ENCODE measurements at regions not wholly inside any gene's neighbourhood (a gene's known extent, or its start where the extent isn't known, plus 50 kb on each side); places are given as distances from the start of the nearest gene placed in this dataset.
A peak's percentile ranks its signal among the peaks of the same experiment; 100 is the strongest.
"Not testable (repeated sequence)": the region's sequence is repeated elsewhere in the genome, so short reads cannot be mapped to it uniquely, and the experiment has no call there.

DNA sequence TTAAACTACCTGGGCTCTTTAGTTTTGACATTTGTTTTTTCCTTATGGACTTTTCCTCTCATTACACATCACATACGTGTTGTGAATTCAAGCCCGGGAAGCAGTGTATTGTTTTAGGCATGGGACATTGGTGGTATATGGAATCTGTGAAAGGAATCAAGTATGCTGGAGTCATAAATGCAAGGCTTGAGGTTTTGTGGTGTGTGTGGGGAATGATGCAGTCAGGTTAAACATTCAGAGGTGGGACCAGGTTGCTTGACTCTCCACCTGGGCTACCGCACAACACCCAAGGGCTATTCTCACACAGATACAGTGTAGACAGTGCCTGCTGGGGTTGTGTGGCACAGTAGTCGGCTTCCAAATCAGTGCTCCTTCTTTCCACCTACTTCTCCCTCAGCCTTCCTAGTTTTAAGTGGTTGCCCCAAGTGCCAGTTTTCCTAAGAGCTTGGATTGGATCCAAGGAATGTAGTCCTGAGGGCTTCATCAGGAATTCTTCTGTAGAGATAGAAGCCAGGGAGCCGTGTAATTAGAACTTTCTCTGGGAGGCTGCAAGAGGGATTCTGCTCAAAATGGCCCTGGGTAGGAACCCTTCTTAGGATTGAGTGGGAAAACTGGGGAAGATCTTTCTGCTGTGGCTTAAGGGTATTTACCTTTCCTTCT, 243.7 kb downstream of the C12orf75 start:
- H3K27ac ChIP-seq: no peak overlapping the region
- DNase-seq (ENCODE audit: low read depth, low spot score): no peak

DNA sequence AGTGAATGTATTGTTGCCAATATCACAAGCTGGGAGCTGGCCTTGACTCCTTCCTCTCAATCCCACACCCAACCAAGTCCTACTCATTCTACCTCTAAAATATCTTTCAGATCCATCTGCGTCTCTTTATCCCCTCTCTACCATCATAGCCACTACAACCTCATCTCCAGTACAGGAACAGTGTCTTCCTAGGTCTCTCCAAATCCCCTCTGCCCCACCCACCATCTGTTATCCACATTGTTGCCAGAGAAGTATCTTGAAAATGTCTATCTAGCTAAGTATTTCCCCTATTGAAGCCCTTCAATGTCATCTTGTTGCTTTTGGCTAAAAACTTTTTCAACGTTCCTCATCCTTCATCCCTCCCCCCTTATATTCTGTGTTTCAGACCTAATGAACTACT, 244.7 kb downstream of the C12orf75 start:
- no peak for DNase-seq (ENCODE audit: low read depth, low spot score)
- H3K27ac ChIP-seq: no peak overlapping the region

- no peak for DNase-seq (ENCODE audit: low read depth, low spot score)
- no peak overlapping the region for H3K27ac ChIP-seq
Observed at GRCh38 chr12:105576261-105576660, 245.8 kb downstream of the C12orf75 start.

GRCh38 chr12:105580821-105581352, 250.4 kb downstream of the C12orf75 start:
- peak; percentile 36 for DNase-seq (ENCODE audit: low read depth, low spot score)
- H3K27ac ChIP-seq: peak overlapping the region; percentile 22

DNA sequence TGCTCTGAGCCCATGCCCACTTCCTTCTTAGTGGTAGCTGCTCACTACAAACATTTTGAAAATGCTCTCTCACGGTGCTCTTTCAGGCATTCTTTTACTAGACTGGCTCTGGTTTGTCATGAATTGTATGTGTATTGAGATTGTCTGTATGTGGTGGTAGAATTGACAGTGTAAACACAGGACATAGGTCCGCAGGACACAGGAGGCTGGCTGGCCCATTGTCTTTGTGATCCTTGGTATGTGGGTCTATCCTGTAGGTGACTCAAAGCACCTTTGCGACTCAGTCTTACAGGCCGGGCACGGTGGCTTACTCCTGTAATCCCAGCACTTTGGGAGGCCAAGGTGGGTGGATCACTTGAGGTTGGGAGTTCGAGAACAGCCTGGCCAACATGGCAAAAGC, 250.9 kb downstream of the C12orf75 start:
- peak overlapping the region; percentile 22 for H3K27ac ChIP-seq
- no peak for DNase-seq (ENCODE audit: low read depth, low spot score)

DNA sequence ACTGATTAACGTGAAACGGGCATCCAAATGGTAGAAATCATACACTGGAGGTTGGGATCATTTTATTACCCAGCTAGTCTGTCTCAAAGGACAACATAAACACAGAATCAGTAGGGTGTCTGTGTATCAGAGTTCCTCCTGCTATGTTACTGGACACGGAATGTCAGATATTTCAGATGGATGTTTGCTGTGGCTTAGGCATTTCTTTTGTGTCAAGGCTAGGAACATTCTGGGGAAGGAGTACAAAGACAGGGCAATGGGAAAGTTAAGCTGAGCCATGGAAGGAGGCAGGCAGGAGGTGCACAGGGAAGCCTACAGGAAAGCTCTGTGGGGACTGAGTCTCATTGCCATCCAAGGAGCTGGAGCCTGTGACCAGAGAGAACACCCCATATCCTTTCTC, 254.6 kb downstream of the C12orf75 start:
- DNase-seq (ENCODE audit: low read depth, low spot score): no peak
- no peak overlapping the region for H3K27ac ChIP-seq

- H3K27ac ChIP-seq: no peak overlapping the region
- DNase-seq (ENCODE audit: low read depth, low spot score): no peak
Observed at GRCh38 chr12:105587237-105587636, 256.7 kb downstream of the C12orf75 start.

GRCh38 chr12:105588106-105588505, 257.6 kb downstream of the C12orf75 start:
- DNase-seq (ENCODE audit: low read depth, low spot score): no peak
- no peak overlapping the region for H3K27ac ChIP-seq

DNA sequence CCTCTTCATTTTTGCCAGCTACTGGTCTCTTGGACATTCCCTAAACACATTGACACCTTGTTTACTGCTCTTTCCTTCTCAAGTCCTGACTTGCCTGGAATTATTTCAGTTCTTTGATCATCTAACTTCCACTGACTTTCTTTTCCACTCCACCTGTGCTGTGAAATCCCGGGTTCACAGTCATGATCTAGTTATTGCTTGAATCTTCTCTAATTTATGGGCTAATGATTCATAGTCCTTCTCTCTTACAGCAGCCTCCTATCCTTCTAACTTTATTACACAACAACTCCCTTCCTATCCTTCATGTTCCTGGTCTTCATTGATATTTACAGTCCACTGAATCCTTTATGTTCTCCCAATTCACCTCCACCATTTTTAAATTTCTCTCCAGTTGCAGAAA, 260.1 kb downstream of the C12orf75 start:
- peak overlapping the region; percentile 57 for H3K27ac ChIP-seq
- peak; percentile 71 for DNase-seq (ENCODE audit: low read depth, low spot score)

GRCh38 chr12:105595440-105595839, 264.9 kb downstream of the C12orf75 start:
- no peak for DNase-seq (ENCODE audit: low read depth, low spot score)
- H3K27ac ChIP-seq: no peak overlapping the region

GRCh38 chr12:105596731-105597130, 266.2 kb downstream of the C12orf75 start:
- H3K27ac ChIP-seq: no peak overlapping the region

GRCh38 chr12:105598031-105598430, 267.5 kb downstream of the C12orf75 start:
- DNase-seq (ENCODE audit: low read depth, low spot score): no peak
- H3K27ac ChIP-seq: no peak overlapping the region

More at GRCh38 chr12:105596731-105597130, 266.2 kb downstream of the C12orf75 start:
- DNase-seq (ENCODE audit: low read depth, low spot score): no peak

GRCh38 chr12:105600911-105601545, 270.5 kb downstream of the C12orf75 start:
- no peak overlapping the region for H3K27ac ChIP-seq
- no peak for DNase-seq (ENCODE audit: low read depth, low spot score)

DNA sequence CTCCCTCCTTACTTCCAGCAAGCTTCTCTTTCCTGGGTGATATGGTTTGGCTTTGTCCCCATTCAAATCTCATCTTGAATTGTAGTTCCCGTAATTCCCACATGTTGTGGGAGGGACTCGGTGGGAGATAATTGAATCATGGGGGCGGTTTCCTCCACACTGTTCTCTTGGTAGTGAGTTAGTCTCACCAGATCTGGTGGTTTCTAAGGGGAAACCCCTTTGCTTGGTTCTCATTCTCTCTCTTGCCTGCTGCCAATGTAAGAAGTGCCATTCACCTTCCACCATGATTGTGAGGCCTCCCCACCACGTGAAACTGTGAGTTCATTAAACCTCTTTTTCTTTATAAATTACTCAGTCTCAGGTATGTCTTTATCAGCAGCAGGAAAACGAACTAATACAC, 271.8 kb downstream of the C12orf75 start:
- not testable (repeated sequence) for H3K27ac ChIP-seq; DNase-seq (ENCODE audit: low read depth, low spot score)

- not testable (repeated sequence) for DNase-seq (ENCODE audit: low read depth, low spot score); H3K27ac ChIP-seq
Observed at GRCh38 chr12:105604281-105604680, 273.8 kb downstream of the C12orf75 start.

- not testable (repeated sequence) for DNase-seq (ENCODE audit: low read depth, low spot score); H3K27ac ChIP-seq
Observed at GRCh38 chr12:105606613-105607012, 276.1 kb downstream of the C12orf75 start.

- not testable (repeated sequence) for DNase-seq (ENCODE audit: low read depth, low spot score); H3K27ac ChIP-seq
Observed at GRCh38 chr12:105609001-105609400, 278.5 kb downstream of the C12orf75 start.

GRCh38 chr12:105610459-105610858, 280.0 kb downstream of the C12orf75 start:
- DNase-seq (ENCODE audit: low read depth, low spot score): no peak
- H3K27ac ChIP-seq: no peak overlapping the region

GRCh38 chr12:105611340-105611739, 280.8 kb downstream of the C12orf75 start:
- H3K27ac ChIP-seq: no peak overlapping the region
- DNase-seq (ENCODE audit: low read depth, low spot score): no peak

GRCh38 chr12:105613269-105613668, 282.8 kb downstream of the C12orf75 start:
- no peak overlapping the region for H3K27ac ChIP-seq
- DNase-seq (ENCODE audit: low read depth, low spot score): no peak

DNA sequence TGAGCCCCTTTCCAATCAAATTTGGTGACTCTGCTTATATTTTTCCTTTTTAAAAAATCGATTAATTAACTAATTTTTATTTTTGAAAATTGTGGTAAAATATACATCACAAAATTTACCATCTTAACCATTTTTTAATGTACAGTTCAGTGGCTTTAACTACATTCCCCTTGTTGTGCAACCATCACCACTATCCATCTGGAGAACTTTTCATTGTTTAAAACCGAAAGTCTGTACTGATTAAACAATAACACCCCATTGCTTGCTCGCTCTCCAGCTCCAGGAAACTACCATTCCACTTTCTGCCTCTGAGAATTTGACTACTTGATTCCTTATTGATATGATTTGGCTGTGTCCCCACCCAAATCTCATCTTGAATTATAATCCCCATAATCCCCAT, 283.4 kb downstream of the C12orf75 start:
- DNase-seq (ENCODE audit: low read depth, low spot score): no peak
- no peak overlapping the region for H3K27ac ChIP-seq
